Central memory CD8-positive, alpha-beta T cell (primary cell): ENCODE measurements at regions not wholly inside any gene's neighbourhood (a gene's known extent, or its start where the extent isn't known, plus 50 kb on each side); places are given as distances from the start of the nearest gene placed in this dataset.

Experiments used
- ATAC-seq: fragments of 150-1000 bp; cut with Tn5 transposase; replicated peaks from 2 replicates; pipeline ENCODE4 v1.10.0; 2022; ENCODE audit warnings: mild to moderate bottlenecking, moderate FRiP score, moderate number of reproducible peaks; ENCODE audit not compliant: poor library complexity, severe bottlenecking; ENCODE audit errors: extremely low read depth
- DNase-seq, 2 donors: peaks; one replicate each; pipeline ENCODE4 v3.0.0; 2021; ENCODE audit warnings: low spot score in 2 of 2
- H3K27ac Mint-ChIP-seq: one replicate; pipeline ENCODE4 v1.8.0; 2022; ENCODE audit warnings: low read depth, mild to moderate bottlenecking, moderate library complexity, mixed read lengths
- H3K27me3 Mint-ChIP-seq: one replicate; pipeline ENCODE4 v1.8.0; 2022; ENCODE audit warnings: mixed read lengths
- H3K36me3 Mint-ChIP-seq: one replicate; pipeline ENCODE4 v1.8.0; 2022; ENCODE audit warnings: mild to moderate bottlenecking, moderate library complexity, mixed read lengths; ENCODE audit not compliant: insufficient read depth
- H3K4me1 Mint-ChIP-seq: one replicate; pipeline ENCODE4 v1.8.0; 2022; ENCODE audit warnings: mixed read lengths
- H3K4me3 Mint-ChIP-seq: one replicate; pipeline ENCODE4 v1.8.0; 2022; ENCODE audit warnings: mild to moderate bottlenecking, moderate library complexity, mixed read lengths
- H3K9me3 Mint-ChIP-seq: one replicate; pipeline ENCODE4 v1.8.0; 2022; ENCODE audit warnings: mixed read lengths

DNA sequence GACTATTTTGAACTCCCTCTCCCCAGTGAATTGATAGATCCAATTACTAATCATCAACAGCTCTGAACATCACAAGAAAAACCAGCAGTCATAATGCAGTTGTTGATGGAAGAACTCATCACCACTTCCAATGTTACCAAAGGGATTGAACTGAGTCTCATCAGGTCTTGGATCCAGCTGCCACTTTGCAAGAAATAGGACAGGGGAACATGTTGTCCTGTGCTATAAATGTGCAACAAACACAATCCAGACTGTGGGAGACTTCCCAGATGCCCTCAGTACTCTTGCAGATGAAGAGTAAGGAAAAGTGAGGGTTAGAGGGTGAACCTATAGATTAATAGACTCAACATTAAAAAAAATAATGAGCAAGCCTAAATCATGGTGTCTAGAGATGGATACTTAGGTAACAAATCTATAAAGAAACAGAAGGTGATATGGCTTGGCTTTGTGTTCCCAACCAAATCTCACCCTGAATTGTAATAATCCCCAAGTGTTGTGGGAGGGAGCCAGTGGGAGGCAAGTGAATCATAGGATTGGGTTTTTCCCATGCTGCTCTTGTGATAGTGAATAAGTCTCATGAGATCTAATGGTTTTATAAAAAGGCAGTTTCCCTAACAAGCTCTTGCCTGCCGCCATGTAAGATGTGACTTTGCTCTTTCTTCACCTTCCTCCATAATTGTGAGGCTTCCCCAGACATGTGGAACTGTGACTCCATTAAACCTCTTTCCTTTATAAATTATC lies 63.4 kb upstream of the PAPPA start:
- Mint-ChIP-seq H3K4me1 (no peaks in the 10 kb centered on the region), H3K27ac (no peak overlapping the region), H3K9me3 (peaks cover 16% of the 10 kb centered on the region), H3K36me3 (no peaks in the 10 kb centered on the region), H3K4me3 (no peak overlapping the region), H3K27me3 (no peaks in the 10 kb centered on the region)
- no peak for ATAC-seq
- DNase-seq = no peak

DNA sequence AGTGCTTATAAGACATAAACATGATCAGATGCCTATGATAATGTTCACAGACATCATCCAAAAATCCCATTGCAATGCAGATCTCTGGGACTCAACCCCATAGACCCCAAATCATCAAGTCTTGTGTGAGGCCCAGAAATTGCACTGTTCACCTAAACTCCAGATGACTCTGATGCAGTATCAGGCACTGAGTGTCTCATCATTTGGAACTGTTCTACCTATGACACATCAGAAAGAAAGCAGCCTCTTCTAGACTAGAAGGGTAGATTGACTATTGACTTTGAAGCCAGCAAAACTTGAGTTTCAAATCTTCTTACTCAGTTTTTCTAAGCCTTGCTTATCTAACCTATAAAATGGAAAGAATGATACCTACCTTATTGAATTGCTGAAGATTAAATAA lies 58.7 kb upstream of the PAPPA start:
- DNase-seq (no peak), ATAC-seq (no peak)
- Mint-ChIP-seq H3K4me3 (no peak overlapping the region), H3K9me3 (peaks cover 32% of the 10 kb centered on the region), H3K4me1 (no peaks in the 10 kb centered on the region), H3K27me3 (no peaks in the 10 kb centered on the region), H3K27ac (no peak overlapping the region), H3K36me3 (no peaks in the 10 kb centered on the region)

GRCh38 chr9:116095403-116095802 lies 58.2 kb upstream of the PAPPA start:
- Mint-ChIP-seq H3K27me3 (no peaks in the 10 kb centered on the region), H3K36me3 (no peaks in the 10 kb centered on the region), H3K27ac (no peak overlapping the region), H3K9me3 (peaks cover 32% of the 10 kb centered on the region), H3K4me1 (no peaks in the 10 kb centered on the region), H3K4me3 (no peak overlapping the region)
- no peak for ATAC-seq
- DNase-seq = no peak

DNA sequence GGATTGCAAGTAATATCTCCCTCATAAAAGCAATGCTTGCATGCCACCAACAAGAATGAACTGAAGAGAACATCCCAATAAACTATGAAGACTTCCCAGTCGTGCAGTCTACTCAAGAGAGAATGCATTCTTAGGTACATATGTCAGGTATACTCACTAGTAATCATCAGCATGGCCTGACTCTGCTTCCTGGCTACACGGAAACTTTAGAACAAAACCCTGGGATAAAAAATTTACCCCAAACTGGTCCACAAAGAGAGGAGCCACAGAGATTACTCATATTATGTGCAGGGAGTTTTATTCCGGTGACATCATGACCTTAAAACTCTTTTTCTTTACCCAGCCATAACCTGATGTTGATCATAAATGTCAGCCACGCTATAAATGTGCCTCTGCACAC lies 57.5 kb upstream of the PAPPA start:
- Mint-ChIP-seq H3K27ac (no peak overlapping the region), H3K27me3 (no peaks in the 10 kb centered on the region), H3K9me3 (peaks cover 25% of the 10 kb centered on the region), H3K4me1 (no peaks in the 10 kb centered on the region), H3K36me3 (no peaks in the 10 kb centered on the region), H3K4me3 (no peak overlapping the region)
- DNase-seq = no peak
- no peak for ATAC-seq

DNA sequence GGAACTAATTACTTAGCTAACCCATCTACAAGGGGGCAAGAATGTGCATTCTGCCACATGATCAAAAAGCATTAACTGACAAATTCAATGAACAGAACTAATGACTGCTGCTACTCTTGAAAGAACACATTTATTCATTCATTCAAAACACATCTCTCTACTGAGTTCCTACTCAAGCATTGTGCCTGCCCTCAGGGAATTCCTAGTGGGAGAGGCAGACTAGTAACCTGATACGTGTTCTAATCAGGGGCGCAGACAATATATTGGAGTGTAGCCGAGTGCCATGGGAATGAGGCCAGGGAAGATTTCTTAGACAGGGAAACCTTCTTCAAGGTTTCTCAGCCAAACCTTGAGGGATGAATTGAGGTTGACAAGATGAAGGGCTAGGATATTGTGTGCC lies 56.7 kb upstream of the PAPPA start:
- DNase-seq (no peak), ATAC-seq (no peak)
- H3K4me1 Mint-ChIP-seq = no peaks in the 10 kb centered on the region
- no peak overlapping the region for H3K4me3 Mint-ChIP-seq
- H3K27me3 Mint-ChIP-seq = no peaks in the 10 kb centered on the region
- no peaks in the 10 kb centered on the region for H3K36me3 Mint-ChIP-seq
- no peak overlapping the region for H3K27ac Mint-ChIP-seq
- peaks cover 25% of the 10 kb centered on the region for H3K9me3 Mint-ChIP-seq

DNA sequence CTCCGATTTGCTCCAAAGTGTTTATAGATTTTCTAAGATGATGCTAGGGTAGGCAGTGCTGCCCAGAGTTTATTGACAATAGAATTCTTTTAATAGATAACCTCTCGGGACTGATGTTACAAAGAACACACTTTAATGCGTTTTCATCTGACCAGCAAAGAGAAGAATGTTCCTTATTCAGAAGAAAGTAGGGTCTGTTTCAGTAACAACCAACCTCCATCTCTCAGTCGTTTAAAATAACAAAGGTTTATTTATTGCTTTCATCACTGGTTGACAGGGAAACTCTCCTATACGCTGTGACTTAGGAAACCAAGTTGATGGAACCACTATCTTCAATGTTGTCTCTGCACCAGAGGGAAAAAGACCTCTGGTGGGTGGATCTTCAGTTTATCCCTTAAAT lies 55.1 kb upstream of the PAPPA start:
- Mint-ChIP-seq H3K9me3 (peaks cover 16% of the 10 kb centered on the region), H3K27ac (no peak overlapping the region), H3K27me3 (no peaks in the 10 kb centered on the region), H3K36me3 (no peaks in the 10 kb centered on the region), H3K4me1 (no peaks in the 10 kb centered on the region), H3K4me3 (no peak overlapping the region)
- ATAC-seq = no peak
- DNase-seq = no peak

DNA sequence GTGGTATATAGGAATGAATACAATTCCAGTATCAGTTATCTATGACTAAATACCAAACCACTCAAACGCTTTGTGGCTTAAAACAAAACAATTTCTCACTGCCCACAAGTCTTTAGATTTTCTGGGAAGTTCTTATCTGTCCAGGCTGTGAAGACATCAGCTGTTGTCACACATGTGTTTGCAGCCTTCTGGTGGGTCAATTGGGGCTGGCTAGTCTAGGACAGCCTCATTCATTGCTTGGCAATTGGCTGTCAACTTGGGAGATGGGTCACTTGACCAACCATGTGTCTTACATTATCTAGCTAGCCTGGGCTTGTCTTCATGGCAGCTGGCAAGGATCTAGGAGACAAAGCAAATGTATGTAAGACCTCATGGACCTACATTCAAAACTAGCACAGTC lies 53.8 kb upstream of the PAPPA start:
- Mint-ChIP-seq H3K27me3 (no peaks in the 10 kb centered on the region), H3K4me3 (no peak overlapping the region), H3K4me1 (no peaks in the 10 kb centered on the region), H3K27ac (no peak overlapping the region), H3K36me3 (no peaks in the 10 kb centered on the region), H3K9me3 (peaks cover 16% of the 10 kb centered on the region)
- ATAC-seq = no peak
- no peak for DNase-seq

DNA sequence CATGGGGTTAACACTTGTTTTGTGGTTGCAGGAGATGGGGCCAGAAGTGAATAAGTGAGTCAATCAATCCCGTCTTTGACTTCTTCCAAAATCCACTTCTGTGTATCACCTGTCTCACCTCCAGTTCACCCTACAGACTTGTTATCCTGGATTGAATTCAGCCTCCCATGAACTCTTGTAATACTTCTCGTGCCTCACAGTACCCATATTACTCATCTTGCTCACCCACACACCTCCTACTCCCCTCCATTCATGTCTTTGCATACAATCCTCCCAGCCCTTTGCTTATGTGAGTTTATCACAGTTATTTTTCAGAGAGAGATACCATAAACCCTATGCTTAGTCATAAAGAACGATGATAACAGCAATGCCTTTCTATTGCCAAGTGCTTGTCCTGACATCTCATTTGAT lies 52.9 kb upstream of the PAPPA start:
- Mint-ChIP-seq H3K4me1 (no peaks in the 10 kb centered on the region), H3K4me3 (no peak overlapping the region), H3K27ac (no peak overlapping the region), H3K27me3 (no peaks in the 10 kb centered on the region), H3K36me3 (no peaks in the 10 kb centered on the region), H3K9me3 (peaks cover 16% of the 10 kb centered on the region)
- ATAC-seq = no peak
- DNase-seq = no peak

DNA sequence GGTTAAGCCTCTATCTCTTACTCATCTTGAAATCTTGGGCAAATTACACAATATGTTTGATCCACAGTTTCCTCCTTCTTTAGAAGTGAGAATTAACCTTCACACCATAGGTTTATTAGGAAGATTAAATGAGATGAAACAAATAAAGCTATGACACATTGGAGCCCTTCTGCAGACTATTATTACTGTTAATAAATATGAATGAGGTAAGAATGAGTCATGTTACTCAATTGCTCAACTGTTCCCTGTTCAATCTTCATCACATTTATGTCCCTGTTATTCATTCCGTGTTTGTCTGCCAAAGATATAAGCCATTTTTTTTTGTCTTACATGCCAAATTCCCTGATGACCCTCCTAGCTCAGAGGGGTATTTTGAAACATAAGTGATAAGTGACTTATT lies 52.1 kb upstream of the PAPPA start:
- no peak for ATAC-seq
- DNase-seq = no peak

GRCh38 chr9:116102596-116102995 lies 51.0 kb upstream of the PAPPA start:
- H3K9me3 Mint-ChIP-seq = peaks cover 7% of the 10 kb centered on the region
- H3K27ac Mint-ChIP-seq = no peak overlapping the region
- H3K4me3 Mint-ChIP-seq = no peak overlapping the region
- ATAC-seq = no peak
- H3K36me3 Mint-ChIP-seq = no peaks in the 10 kb centered on the region
- no peak for DNase-seq
- H3K27me3 Mint-ChIP-seq = no peaks in the 10 kb centered on the region
- H3K4me1 Mint-ChIP-seq = no peaks in the 10 kb centered on the region

More for the DNA sequence above, 52.1 kb upstream of the PAPPA start:
- Mint-ChIP-seq H3K27ac (no peak overlapping the region), H3K36me3 (no peaks in the 10 kb centered on the region), H3K4me3 (no peak overlapping the region), H3K4me1 (no peaks in the 10 kb centered on the region), H3K27me3 (no peaks in the 10 kb centered on the region), H3K9me3 (peaks cover 9% of the 10 kb centered on the region)
